ENCODE measurements at regions not wholly inside any gene's neighbourhood (a gene's known extent, or its start where the extent isn't known, plus 50 kb on each side); places are given as distances from the start of the nearest gene placed in this dataset.

- TF ChIP-seq POLR2AphosphoS5 (IDR thresholded peaks at IDR 0.05), result no peak
- TF ChIP-seq CTCF (IDR thresholded peaks at IDR 0.05), result no peak
These were observed 101.3 kb upstream of the IGFBP3 start for GRCh38 chr7:46022397-46022796.
